VCaP (cell line): ENCODE measurements at regions not wholly inside any gene's neighbourhood (a gene's known extent, or its start where the extent isn't known, plus 50 kb on each side); places are given as distances from the start of the nearest gene placed in this dataset.

ENCODE experiments used
- H3K27ac ChIP-seq: fragments of 450-650 bp; 2 replicates; pipeline ENCODE4 v1.5.1; 2017
- TF ChIP-seq, protein P1 (sequence below): fragments of 450-650 bp; conservative IDR thresholded peaks from 2 replicates; pipeline ENCODE4 v1.5.1; 2017; ENCODE audit warnings: mild to moderate bottlenecking, moderate library complexity

DNA sequence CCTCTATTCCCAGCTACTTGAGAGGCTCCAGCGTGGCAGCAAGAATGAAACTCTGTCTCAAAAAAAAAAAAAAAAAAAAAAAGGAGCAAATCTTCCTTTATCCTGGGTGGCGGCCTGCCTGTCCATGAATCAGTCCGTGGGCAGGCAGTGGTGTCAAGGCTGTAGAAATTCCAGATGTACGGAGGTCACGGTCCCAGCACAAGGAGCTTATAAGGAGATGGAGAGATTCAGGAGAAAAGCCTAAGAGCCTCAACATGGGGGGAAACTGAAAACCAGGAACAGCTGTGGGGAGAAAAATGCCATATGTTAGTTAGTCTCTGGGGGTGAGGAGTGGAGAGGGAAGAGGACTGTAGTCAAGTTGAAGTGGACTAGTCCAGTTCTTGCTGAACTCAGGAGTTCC lies 130.5 kb upstream of the CRY1 start:
- H3K27ac ChIP-seq = no peak overlapping the region
- TF ChIP-seq, protein P1, sequence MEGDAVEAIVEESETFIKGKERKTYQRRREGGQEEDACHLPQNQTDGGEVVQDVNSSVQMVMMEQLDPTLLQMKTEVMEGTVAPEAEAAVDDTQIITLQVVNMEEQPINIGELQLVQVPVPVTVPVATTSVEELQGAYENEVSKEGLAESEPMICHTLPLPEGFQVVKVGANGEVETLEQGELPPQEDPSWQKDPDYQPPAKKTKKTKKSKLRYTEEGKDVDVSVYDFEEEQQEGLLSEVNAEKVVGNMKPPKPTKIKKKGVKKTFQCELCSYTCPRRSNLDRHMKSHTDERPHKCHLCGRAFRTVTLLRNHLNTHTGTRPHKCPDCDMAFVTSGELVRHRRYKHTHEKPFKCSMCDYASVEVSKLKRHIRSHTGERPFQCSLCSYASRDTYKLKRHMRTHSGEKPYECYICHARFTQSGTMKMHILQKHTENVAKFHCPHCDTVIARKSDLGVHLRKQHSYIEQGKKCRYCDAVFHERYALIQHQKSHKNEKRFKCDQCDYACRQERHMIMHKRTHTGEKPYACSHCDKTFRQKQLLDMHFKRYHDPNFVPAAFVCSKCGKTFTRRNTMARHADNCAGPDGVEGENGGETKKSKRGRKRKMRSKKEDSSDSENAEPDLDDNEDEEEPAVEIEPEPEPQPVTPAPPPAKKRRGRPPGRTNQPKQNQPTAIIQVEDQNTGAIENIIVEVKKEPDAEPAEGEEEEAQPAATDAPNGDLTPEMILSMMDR = 0 out of 2 replicates have a peak, but pooled peaks have one; percentile 10

DNA sequence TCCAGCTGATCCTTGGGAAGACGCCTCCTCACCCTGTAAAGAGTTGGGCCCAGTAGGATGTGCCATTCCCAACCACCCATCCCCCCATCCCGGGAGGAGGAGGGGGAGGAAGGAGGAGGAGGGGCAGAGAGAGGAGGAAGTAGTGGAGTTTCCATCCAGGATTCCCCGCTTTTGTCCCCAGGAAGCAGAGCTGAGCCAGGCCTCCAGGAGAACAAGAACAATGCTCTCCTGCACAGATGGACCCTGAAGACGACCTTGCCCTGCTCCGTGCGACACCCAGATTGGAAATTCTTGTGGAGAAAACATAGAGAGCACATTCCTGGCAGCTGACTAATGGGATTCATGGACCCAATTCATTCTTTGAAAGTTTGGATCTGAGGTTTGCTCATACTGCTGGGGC lies 132.3 kb upstream of the CRY1 start:
- TF ChIP-seq, protein P1 = no peak
- H3K27ac ChIP-seq = no peak overlapping the region

DNA sequence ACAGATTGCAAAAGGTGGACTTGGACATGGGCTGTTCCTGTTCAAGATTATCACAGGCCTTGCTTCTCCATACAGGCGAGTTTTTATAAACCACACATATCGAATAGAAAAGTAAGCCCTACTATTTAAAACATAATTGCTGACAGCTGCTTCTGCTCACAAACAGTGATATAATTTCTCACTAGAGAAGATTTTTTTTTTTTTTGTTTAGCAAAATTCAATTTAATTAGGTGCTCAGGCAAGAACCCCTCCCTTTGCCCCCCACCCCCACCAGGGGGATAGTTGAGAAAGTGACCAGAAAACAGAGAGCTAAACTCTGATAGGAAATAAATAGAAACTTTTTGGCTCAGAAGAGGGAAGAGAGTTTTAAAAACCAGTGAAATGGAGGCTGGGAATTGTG lies 132.8 kb upstream of the CRY1 start:
- no peak overlapping the region for H3K27ac ChIP-seq

DNA sequence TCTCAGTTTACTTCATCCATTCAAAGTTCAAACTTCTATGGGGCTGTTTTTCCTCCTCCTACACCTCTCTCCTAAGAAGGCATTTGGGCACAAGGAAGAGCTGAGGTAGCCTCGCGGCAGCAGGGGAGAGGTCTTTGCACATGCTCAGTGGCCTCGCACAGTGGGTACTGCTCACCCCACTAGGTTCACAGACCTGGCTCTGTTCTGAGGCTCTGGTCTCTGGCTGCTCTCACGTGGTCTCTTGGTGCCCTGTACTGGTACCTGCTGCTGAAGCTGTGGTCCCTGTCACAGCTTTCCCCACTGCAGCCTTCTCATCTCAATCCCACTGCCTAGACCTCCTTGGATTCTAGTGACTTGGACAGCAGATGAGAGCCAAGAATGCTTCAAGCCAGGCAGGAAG lies 134.7 kb upstream of the CRY1 start:
- TF ChIP-seq, protein P1 = no peak
- H3K27ac ChIP-seq = no peak overlapping the region

More for the DNA sequence above, 132.8 kb upstream of the CRY1 start:
- TF ChIP-seq, protein P1 = no peak

DNA sequence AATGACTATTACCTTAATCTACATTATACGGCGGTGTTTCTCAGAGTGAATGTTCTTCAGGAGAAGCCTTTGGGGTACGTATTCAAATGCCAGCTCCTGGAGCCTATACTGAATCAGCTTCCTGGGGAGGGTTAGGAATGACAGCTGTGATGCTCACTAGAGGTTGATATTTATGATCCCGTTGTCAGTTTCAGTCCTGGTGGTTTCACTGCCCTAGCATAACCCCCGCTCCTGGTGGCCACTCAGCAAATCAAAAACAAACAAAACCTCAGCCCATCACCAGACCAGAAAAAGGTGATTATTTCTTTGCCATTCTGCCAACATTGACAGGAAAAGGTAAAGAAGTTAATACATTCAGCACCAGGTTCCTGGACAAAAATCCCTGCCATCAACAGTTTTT lies 136.5 kb upstream of the CRY1 start:
- TF ChIP-seq, protein P1 = no peak

DNA sequence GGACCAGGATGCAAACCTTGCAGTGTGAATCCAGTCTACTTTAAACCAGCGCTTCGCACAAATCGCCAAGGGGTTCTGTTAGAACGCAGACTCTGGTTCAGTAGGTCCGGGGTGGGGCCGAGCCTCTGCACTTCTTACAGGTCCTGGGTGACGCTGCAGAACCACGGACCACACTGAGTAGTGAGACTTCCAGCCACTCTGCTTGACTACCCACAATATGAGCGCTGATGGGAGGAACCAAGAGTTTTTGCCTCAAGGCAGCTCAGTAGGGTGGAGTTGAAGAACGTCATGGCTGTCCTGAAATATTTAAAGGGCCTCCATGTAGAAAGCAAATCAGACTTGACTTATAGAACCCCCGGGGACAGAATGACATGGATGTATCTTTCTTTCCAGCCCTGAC lies 138.0 kb upstream of the CRY1 start:
- H3K27ac ChIP-seq = no peak overlapping the region
- TF ChIP-seq, protein P1 = no peak

More for the DNA sequence above, 136.5 kb upstream of the CRY1 start:
- no peak overlapping the region for H3K27ac ChIP-seq

DNA sequence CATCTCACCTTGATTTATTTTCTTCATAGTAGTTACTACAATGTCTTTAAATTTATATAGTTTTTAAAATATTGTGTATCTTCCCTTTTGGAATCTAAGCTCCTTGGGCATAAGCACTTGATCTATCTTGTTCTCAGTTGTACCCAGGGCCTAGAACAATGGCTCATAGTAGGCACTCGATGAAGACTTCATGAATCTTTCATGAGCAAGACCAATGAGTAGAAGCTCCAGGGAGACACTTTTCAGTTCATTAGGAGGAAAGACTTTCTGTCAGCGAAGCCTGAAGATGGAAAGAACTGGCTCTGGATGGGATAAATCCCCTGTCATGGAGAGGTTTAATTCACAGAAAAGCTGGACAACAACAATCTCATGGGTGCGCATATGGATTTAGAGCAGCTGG lies 140.2 kb upstream of the CRY1 start:
- TF ChIP-seq, protein P1 = no peak
- H3K27ac ChIP-seq = no peak overlapping the region

DNA sequence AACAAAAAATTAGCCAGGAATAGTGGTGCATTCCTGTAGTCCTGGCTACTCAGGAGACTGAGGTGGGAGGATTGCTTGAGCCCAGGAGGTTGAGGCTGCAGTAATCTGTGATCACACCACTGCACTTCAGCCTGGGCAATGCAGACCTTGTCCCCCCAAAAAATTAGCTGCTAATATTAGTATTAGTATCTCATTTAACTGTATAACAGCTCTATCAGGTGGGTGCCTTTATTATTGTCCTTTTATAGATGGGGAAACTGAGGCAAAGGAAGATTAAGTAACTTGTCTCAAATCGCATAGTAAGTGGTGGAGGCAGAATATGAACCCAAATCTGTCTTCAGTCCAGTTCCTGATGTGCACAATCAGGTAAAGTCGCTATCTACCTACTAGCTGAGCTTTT lies 142.3 kb upstream of the CRY1 start:
- TF ChIP-seq, protein P1 = no peak
- H3K27ac ChIP-seq = no peak overlapping the region
